Anterior cingulate cortex (tissue), 58 donors: ENCODE measurements at regions not wholly inside any gene's neighbourhood (a gene's known extent, or its start where the extent isn't known, plus 50 kb on each side); places are given as distances from the start of the nearest gene placed in this dataset.
"Not testable (repeated sequence)": the region's sequence is repeated elsewhere in the genome, so short reads cannot be mapped to it uniquely, and the experiment has no call there.

Experiments used
- DNase-seq, 58 donors: peaks; one replicate each; lab custom pipeline; 2025; lab: John Stamatoyannopoulos, UW

DNA sequence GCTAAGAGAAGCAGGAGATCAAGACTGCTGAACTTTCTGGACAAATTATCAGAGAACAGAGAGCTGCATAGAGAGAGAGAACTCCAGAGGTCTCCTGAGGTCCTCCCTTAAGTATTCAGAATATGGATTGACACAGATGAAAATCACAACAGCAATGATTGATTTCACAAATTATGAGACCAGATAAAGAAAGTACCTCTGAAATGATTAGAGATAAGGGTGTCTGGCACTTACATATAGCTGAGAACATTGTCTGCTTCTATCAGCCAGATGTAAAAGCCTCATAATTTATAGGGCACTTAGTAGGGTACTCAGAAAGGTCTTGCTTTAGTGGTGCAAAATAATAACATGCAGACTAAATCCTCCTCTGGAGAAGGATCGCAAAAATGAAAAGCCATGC lies 1301.8 kb downstream of the BRINP3 start:
- no peak for DNase-seq

- DNase-seq: no peak
Observed at GRCh38 chr1:189180057-189180456, 1297.6 kb downstream of the BRINP3 start.

DNA sequence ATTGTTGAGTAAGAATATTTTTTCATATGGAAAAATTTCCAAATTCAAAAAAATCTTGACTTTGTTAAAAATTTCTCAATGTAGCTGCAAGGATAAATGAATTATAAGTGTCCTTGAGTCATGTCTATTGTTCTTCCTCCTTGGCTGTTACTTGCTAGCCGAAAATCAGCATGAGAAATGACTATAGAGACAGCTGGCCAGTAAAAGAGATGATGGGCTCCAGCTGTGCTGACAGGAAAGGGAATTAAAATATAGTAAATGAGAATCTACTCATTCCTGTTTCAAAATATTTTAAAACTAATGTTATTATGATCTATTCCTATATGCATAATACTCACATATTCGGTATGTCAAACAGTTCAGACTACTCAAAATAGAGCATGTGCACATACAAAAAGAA lies 1292.6 kb downstream of the BRINP3 start:
- DNase-seq: no peak

DNA sequence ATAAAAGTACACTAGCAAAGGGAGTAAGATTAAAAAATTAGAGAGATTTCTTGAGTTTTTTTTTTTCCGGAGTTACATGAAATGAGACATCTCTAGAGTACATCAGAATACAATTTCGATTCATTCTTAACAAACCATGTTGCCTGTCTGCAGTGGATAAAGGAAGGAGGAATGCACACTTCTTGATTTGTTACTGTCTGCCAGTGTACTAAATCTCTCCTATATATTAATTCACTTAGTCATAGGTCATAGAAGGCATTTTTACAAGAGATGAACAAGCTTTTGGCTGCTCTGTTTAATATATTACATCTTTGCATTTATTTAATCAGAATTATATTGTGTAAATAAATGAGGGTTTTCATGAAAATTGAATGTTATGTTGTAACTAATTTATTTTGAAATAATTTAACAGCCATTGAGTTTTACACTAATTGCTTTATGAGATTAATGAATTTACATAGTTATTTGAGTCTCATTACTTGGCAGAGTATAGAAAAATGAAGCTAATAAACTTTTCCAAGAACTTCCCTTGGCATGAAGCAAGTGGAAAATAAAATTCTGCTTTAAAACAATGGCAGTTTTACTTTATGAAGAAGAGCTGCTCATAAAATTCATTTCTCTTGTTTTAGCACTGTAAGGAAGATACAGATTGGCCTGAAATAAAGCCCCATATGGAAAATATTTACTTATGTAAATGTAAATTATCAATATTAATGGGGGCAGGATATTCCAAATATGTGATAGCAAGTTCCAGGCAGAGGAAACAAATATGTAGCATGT lies 1284.7 kb downstream of the BRINP3 start:
- DNase-seq: no peak

DNA sequence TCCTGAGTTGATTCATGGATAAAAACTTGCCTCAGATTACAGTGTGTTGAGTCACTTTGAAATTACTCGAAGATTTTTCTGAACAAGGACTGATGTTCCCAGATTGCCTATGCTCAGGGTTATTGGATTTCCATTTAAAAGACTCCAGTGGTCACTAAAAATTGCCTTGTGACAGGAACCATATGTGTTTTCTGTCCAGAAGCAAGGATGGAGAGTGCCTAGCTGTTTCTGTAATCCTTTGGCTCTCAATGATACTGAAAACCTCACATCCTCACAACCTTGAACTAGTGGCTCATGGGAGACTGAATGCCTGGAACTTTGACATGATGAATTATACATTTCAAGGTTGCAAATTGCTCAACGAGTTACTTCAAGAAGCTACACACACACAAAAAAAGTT lies 1271.8 kb downstream of the BRINP3 start:
- no peak for DNase-seq

GRCh38 chr1:189206617-189207016 lies 1271.0 kb downstream of the BRINP3 start:
- DNase-seq: no peak

- DNase-seq: no peak
Observed at GRCh38 chr1:189211742-189212141, 1265.9 kb downstream of the BRINP3 start.

DNA sequence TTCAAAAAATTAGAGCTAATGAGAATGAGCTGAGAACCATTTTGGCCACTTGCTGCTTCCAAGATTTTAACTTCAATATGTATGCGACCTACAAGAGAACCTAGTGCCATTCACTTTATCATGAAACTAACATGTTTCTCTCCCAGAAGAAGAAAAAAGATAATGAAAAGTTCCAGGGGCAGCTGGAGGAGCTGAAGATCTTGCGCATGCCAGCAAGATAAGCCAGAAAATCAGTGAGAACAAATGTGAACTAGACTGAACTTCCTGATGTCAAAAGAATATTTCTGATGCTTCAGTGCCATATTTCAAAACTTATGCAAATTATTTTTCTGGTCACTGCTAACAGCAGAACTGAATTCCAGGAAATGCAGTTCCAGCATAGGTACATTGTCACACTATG lies 1265.1 kb downstream of the BRINP3 start:
- no peak for DNase-seq

- DNase-seq: no peak
Observed at GRCh38 chr1:189216886-189217285, 1260.8 kb downstream of the BRINP3 start.

GRCh38 chr1:189217646-189218045 lies 1260.0 kb downstream of the BRINP3 start:
- DNase-seq: no peak

GRCh38 chr1:189220750-189221149 lies 1256.9 kb downstream of the BRINP3 start:
- no peak for DNase-seq

DNA sequence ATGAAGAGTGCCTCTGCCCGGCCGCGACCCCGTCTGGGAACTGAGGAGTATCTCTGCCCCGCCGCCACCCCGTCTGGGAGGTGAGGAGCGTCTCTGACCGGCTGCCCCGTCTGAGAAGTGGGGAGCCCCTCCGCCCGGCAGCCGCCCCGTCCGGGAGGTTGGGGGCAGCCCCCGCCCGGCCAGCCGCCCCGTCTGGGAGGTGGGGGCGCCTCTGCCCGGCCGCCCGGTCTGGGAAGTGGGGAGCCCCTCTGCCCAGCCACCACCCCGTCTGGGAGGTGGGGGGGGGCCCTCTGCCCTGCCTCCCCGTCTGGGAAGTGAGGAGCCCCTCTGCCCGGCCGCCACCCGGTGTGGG lies 1251.9 kb downstream of the BRINP3 start:
- peak in 1 of 58 donors; percentile 2 for DNase-seq

DNA sequence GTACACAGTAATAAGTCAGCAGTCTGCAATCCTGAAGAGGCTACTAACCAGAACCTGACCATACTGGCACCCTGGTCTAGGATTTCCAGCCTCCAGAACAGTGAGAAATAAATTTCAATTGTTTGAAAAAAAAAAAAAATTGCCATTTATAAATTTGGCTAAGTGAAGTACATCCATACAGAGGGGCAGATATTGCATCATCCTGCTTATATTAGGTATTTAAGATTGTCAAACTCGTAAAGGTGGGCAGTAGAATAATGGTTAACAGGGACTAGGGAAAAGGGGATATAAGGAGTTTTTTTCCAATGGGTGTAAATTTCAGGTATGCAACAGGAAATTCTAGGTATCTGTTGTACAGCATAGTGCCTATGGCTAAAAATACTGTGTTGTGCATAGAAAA lies 1250.9 kb downstream of the BRINP3 start:
- DNase-seq: no peak

DNA sequence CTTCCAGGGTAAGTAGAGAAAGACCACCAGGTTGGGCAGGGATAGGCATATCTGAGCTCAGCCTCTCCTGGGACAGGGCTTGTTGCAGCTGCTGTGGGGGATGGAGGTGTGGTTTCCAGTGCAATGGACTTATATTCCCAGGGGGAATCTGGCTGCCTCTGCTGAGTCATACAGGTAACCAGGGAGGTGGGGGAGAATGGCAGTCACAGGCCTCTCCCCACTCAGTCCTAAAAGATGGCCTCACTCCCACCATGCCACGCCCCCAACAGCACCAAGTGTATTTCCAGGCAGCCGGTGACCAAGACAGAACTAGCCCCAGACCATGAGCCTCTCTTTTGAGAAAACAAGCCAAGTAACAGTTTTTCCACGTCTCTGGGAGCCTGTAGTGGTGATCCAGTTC lies 1240.7 kb downstream of the BRINP3 start:
- DNase-seq: no peak

GRCh38 chr1:189253601-189254350 lies 1223.9 kb downstream of the BRINP3 start:
- DNase-seq: no peak

DNA sequence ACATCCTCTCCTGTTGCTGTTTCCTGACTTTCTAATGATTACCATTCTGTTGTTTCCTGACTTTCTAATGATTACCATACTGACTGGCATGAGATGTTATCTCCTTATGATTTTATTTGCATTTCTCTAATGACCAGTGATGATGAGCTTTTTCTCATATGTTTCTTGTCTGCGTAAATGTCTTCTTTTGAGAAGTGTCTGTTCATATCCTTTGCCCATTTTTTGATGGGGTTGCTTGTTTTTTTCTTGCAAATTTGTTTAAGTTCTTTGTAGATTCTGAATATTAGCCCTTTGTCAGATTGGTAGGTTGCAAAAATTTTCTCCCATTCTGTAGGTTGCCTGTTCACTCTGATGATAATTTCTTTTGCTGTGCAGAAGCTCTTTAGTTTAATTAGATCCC lies 1216.5 kb downstream of the BRINP3 start:
- not testable (repeated sequence) for DNase-seq

DNA sequence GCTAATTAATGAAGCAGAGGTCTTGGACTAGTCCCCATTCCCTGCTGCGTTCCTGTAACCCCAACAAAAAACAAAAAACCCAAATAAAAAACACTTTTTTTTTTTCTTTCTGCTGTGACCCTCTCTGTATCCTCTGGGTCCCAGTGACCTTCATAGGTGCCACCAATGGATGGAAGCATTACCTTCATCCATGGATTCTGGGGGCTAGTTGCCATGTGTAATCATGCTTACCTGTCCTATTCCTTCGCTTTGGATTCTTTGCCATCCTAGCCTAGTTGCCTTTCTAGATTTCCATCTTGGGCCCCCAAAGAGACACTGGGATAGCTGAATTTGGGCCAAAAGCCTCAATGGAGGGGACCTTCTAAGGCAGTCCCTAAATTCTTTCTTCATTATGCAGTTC lies 1208.7 kb downstream of the BRINP3 start:
- no peak for DNase-seq

DNA sequence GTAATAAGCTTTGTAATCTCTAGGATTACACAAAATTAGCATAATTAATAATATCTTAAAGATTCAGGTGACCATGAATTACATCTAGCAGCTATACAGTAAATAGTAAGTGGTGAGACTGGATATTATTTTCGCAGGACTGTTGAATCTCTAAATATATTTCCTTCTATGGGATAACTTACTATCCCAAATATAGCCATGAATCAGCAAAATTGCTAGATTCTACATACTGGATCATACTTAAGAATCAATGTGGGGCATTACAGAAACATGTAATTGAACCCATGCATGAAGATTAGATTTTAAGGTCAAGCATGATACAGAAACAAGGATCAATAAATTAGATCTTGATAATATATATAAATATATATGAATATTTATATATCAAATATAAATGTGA lies 1203.4 kb downstream of the BRINP3 start:
- no peak for DNase-seq

GRCh38 chr1:189275796-189276195 lies 1201.9 kb downstream of the BRINP3 start:
- DNase-seq: no peak

GRCh38 chr1:189289346-189289745 lies 1188.3 kb downstream of the BRINP3 start:
- no peak for DNase-seq

GRCh38 chr1:189301235-189301634 lies 1176.4 kb downstream of the BRINP3 start:
- no peak for DNase-seq

DNA sequence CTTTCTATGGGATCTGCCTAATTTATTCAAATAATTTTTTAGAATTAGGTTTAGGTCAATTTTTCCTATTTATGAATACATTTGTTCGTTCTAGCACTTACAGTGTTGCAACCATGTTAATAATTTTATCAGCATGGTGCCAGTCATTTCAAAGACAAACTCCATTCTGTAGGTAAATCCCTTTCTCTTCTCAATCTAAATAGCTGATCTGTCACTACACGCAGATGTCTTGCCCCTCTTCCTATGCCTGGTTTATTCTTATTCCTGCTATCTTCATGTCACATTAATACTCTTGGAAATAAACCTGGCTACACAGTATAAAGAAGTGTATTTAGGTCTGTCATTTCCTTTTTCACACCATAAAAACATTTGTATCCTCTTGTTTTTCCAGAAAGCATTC lies 1172.4 kb downstream of the BRINP3 start:
- no peak for DNase-seq
